ENCODE measurements at regions not wholly inside any gene's neighbourhood (a gene's known extent, or its start where the extent isn't known, plus 50 kb on each side); places are given as distances from the start of the nearest gene placed in this dataset.

DNA sequence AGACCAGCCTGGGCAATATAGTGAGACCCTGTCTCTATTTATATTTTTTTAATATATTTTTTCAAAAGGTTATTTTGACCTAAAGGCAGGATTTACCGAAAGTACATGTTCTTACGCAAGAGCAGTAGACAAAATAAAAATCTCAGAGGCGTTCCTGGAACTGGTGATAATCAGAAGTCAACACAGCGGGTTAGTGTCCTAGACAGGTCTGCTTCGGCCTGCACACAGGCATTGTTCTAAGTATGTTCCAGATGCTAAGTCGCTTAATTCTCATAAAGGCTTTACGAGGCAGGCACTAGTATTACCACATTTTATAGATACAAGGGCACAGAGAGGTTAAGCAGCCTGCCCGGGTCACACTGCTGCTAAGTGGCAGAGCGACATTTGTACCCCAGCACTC, 56.9 kb upstream of the SLC25A33 start:
- Histone ChIP-seq H3K79me2 (replicated peaks; ENCODE audit: insufficient read depth) (no peaks in the 10 kb centered on the region), H3K36me3 (ENCODE audit: insufficient read depth) (no peaks in the 10 kb centered on the region), H4K20me1 (replicated peaks; ENCODE audit: insufficient read depth) (no peaks in the 10 kb centered on the region), H3K27ac (ENCODE audit: low read depth) (no peak overlapping the region), H3K4me1 (ENCODE audit: insufficient read depth) (no peaks in the 10 kb centered on the region), H2AFZ (no peak overlapping the region), H3F3A (replicated peaks; ENCODE audit: low read depth) (peaks cover 7% of the 10 kb centered on the region; the same call in 1 of the 2 replicates), H3K4me3 (no peak overlapping the region), H3K4me2 (no peak overlapping the region), H3K27me3 (ENCODE audit: insufficient read depth) (no peaks in the 10 kb centered on the region), H3K9me2 (ENCODE audit: insufficient read depth) (no peaks in the 10 kb centered on the region)
- TF ChIP-seq POLR2AphosphoS5 (IDR thresholded peaks at IDR 0.05; ENCODE audit: low read depth) (no peak), JUNB (IDR thresholded peaks at IDR 0.05; ENCODE audit: unreplicated experiment) (no peak), EZH2phosphoT487 (IDR thresholded peaks at IDR 0.05; ENCODE audit: unreplicated experiment) (no peak)
- TF ChIP-seq, protein P1, sequence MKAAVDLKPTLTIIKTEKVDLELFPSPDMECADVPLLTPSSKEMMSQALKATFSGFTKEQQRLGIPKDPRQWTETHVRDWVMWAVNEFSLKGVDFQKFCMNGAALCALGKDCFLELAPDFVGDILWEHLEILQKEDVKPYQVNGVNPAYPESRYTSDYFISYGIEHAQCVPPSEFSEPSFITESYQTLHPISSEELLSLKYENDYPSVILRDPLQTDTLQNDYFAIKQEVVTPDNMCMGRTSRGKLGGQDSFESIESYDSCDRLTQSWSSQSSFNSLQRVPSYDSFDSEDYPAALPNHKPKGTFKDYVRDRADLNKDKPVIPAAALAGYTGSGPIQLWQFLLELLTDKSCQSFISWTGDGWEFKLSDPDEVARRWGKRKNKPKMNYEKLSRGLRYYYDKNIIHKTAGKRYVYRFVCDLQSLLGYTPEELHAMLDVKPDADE (IDR thresholded peaks at IDR 0.05) = no peak
- TF ChIP-seq, protein P2, sequence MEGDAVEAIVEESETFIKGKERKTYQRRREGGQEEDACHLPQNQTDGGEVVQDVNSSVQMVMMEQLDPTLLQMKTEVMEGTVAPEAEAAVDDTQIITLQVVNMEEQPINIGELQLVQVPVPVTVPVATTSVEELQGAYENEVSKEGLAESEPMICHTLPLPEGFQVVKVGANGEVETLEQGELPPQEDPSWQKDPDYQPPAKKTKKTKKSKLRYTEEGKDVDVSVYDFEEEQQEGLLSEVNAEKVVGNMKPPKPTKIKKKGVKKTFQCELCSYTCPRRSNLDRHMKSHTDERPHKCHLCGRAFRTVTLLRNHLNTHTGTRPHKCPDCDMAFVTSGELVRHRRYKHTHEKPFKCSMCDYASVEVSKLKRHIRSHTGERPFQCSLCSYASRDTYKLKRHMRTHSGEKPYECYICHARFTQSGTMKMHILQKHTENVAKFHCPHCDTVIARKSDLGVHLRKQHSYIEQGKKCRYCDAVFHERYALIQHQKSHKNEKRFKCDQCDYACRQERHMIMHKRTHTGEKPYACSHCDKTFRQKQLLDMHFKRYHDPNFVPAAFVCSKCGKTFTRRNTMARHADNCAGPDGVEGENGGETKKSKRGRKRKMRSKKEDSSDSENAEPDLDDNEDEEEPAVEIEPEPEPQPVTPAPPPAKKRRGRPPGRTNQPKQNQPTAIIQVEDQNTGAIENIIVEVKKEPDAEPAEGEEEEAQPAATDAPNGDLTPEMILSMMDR (conservative IDR thresholded peaks at IDR 0.05; ENCODE audit: low read depth in 2 of 2) = no peak
- TF ChIP-seq, protein P3, sequence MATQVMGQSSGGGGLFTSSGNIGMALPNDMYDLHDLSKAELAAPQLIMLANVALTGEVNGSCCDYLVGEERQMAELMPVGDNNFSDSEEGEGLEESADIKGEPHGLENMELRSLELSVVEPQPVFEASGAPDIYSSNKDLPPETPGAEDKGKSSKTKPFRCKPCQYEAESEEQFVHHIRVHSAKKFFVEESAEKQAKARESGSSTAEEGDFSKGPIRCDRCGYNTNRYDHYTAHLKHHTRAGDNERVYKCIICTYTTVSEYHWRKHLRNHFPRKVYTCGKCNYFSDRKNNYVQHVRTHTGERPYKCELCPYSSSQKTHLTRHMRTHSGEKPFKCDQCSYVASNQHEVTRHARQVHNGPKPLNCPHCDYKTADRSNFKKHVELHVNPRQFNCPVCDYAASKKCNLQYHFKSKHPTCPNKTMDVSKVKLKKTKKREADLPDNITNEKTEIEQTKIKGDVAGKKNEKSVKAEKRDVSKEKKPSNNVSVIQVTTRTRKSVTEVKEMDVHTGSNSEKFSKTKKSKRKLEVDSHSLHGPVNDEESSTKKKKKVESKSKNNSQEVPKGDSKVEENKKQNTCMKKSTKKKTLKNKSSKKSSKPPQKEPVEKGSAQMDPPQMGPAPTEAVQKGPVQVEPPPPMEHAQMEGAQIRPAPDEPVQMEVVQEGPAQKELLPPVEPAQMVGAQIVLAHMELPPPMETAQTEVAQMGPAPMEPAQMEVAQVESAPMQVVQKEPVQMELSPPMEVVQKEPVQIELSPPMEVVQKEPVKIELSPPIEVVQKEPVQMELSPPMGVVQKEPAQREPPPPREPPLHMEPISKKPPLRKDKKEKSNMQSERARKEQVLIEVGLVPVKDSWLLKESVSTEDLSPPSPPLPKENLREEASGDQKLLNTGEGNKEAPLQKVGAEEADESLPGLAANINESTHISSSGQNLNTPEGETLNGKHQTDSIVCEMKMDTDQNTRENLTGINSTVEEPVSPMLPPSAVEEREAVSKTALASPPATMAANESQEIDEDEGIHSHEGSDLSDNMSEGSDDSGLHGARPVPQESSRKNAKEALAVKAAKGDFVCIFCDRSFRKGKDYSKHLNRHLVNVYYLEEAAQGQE (IDR thresholded peaks at IDR 0.05; ENCODE audit: unreplicated experiment) = no peak
- H3K4me1 Mint-ChIP-seq = no peaks in the 10 kb centered on the region
- H3K27me3 Mint-ChIP-seq (ENCODE audit: insufficient read depth, low read depth, poor library complexity) = peaks cover 2% of the 10 kb centered on the region
- no peak overlapping the region for H3K27ac Mint-ChIP-seq
- H3K36me3 Mint-ChIP-seq (ENCODE audit: low read depth) = no peaks in the 10 kb centered on the region
- DNase-seq (ENCODE audit: low spot score) (no peak), ATAC-seq (no peak)
- no peaks in the 10 kb centered on the region for H3K9me3 Mint-ChIP-seq
- no peak overlapping the region for H3K4me3 Mint-ChIP-seq

DNA sequence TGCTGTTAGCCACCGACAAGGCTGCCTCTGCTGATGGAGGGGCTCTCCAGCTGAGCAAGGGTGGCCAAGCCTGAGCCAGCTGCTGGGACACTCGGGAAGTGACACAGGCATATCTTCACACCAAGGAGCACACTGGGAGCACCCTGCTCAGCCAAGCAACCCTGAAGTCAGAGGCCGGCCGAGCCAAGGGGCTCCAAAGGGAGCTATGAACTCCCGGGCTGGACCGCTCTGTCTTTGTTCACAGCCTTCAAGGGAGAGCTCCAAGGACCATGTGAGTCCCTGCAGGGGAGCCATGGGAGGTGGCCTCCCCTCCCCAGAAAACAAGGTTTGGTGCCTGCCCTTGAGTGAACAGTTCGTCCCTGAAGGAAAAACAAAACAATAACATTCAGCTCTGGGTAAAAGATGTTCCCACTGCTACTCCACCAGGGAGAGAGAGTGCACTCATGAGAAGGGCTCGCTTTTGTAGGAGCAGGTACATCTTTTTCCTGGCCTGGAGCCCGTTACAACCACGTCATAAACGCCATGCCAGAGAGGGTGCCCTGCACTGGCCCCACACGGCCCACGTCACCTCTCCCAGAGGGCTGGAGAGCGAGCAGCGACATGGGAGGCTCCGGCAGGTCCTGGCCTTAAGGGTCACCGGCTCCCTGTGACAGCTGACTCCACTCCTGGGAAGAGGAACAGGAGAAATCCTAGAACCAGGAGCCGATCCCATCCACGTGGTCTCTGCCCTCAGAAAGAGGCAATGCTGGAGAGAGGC, 56.3 kb upstream of the SLC25A33 start:
- no peak overlapping the region for H3K27ac ChIP-seq (ENCODE audit: low read depth)
- H3K4me3 Mint-ChIP-seq = no peak overlapping the region
- no peak overlapping the region for H3K4me2 ChIP-seq
- H3K36me3 ChIP-seq (ENCODE audit: insufficient read depth) = no peaks in the 10 kb centered on the region
- peaks cover under 1% of the 10 kb centered on the region; the same call in 1 of the 2 replicates for H3F3A ChIP-seq (replicated peaks; ENCODE audit: low read depth)
- DNase-seq (ENCODE audit: low spot score) (no peak), ATAC-seq (no peak)
- no peak overlapping the region for H2AFZ ChIP-seq
- H3K4me3 ChIP-seq = no peak overlapping the region
- H3K27ac Mint-ChIP-seq = no peak overlapping the region
- no peaks in the 10 kb centered on the region for H4K20me1 ChIP-seq (replicated peaks; ENCODE audit: insufficient read depth)
- H3K27me3 Mint-ChIP-seq (ENCODE audit: insufficient read depth, low read depth, poor library complexity) = peaks cover 2% of the 10 kb centered on the region
- H3K79me2 ChIP-seq (replicated peaks; ENCODE audit: insufficient read depth) = no peaks in the 10 kb centered on the region
- H3K9me2 ChIP-seq (ENCODE audit: insufficient read depth) = no peaks in the 10 kb centered on the region
- no peaks in the 10 kb centered on the region for H3K36me3 Mint-ChIP-seq (ENCODE audit: low read depth)
- no peaks in the 10 kb centered on the region for H3K4me1 ChIP-seq (ENCODE audit: insufficient read depth)
- no peaks in the 10 kb centered on the region for H3K9me3 Mint-ChIP-seq
- no peaks in the 10 kb centered on the region for H3K27me3 ChIP-seq (ENCODE audit: insufficient read depth)
- H3K4me1 Mint-ChIP-seq = no peaks in the 10 kb centered on the region
- TF ChIP-seq STAT1 (IDR thresholded peaks at IDR 0.05; ENCODE audit: unreplicated experiment) (no peak), ZNF331 (CRISPR knock-in tag; IDR thresholded peaks at IDR 0.05; ENCODE audit: low read depth) (no peak), JUNB (IDR thresholded peaks at IDR 0.05; ENCODE audit: unreplicated experiment) (no peak), POLR2AphosphoS5 (IDR thresholded peaks at IDR 0.05; ENCODE audit: low read depth) (no peak), EZH2 (IDR thresholded peaks at IDR 0.05; ENCODE audit: low read depth, unreplicated experiment) (no peak)
- TF ChIP-seq, protein P2 (conservative IDR thresholded peaks at IDR 0.05; ENCODE audit: low read depth in 2 of 2) = no peak

All from GM23338 (cell line).